ENCODE measurements at regions not wholly inside any gene's neighbourhood (a gene's known extent, or its start where the extent isn't known, plus 50 kb on each side); places are given as distances from the start of the nearest gene placed in this dataset.

- no peak for TF ChIP-seq YY1 (IDR thresholded peaks at IDR 0.05; ENCODE audit: low read depth)
- no peak for TF ChIP-seq MAX (IDR thresholded peaks at IDR 0.05)
- no peak for TF ChIP-seq ZBTB7A (IDR thresholded peaks at IDR 0.05; ENCODE audit: low read depth)
These were observed 1324.7 kb downstream of the GATA3 start for GRCh38 chr10:9379183-9379582.

- TF ChIP-seq NFIC (IDR thresholded peaks at IDR 0.05): no peak
- no peak for TF ChIP-seq CEBPB (IDR thresholded peaks at IDR 0.05)
- TF ChIP-seq EGR1 (IDR thresholded peaks at IDR 0.05): no peak
- TF ChIP-seq TCF12 (IDR thresholded peaks at IDR 0.05; ENCODE audit: low read depth): no peak
- no peak for TF ChIP-seq EP300 (IDR thresholded peaks at IDR 0.05; ENCODE audit: borderline replicate concordance)
- no peak for TF ChIP-seq FOXM1 (IDR thresholded peaks at IDR 0.05; ENCODE audit: borderline replicate concordance, low read depth)
- no peak for TF ChIP-seq TEAD4 (IDR thresholded peaks at IDR 0.05)
- TF ChIP-seq RAD21 (IDR thresholded peaks at IDR 0.05; ENCODE audit: low read depth): no peak
- TF ChIP-seq CREB1 (IDR thresholded peaks at IDR 0.05; ENCODE audit: low read depth): no peak
These were observed 1327.4 kb downstream of the GATA3 start for GRCh38 chr10:9381733-9382532.

- TF ChIP-seq ZBTB7A (IDR thresholded peaks at IDR 0.05; ENCODE audit: low read depth): no peak
- no peak for TF ChIP-seq TCF12 (IDR thresholded peaks at IDR 0.05; ENCODE audit: low read depth)
- no peak for TF ChIP-seq NFIC (IDR thresholded peaks at IDR 0.05)
- no peak for TF ChIP-seq REST (IDR thresholded peaks at IDR 0.05; ENCODE audit: low read depth)
- no peak for TF ChIP-seq RAD21 (IDR thresholded peaks at IDR 0.05; ENCODE audit: low read depth)
- no peak for TF ChIP-seq YY1 (IDR thresholded peaks at IDR 0.05; ENCODE audit: low read depth)
- no peak for TF ChIP-seq MAX (IDR thresholded peaks at IDR 0.05)
- TF ChIP-seq FOXM1 (IDR thresholded peaks at IDR 0.05; ENCODE audit: borderline replicate concordance, low read depth): no peak
These were observed 1328.0 kb downstream of the GATA3 start for GRCh38 chr10:9382533-9382866.

- no peak for TF ChIP-seq ZBTB7A (IDR thresholded peaks at IDR 0.05; ENCODE audit: low read depth)
- no peak for TF ChIP-seq CREB1 (IDR thresholded peaks at IDR 0.05; ENCODE audit: low read depth)
- no peak for TF ChIP-seq NFIC (IDR thresholded peaks at IDR 0.05)
- no peak for TF ChIP-seq EGR1 (IDR thresholded peaks at IDR 0.05)
- no peak for TF ChIP-seq TCF12 (IDR thresholded peaks at IDR 0.05; ENCODE audit: low read depth)
- no peak for TF ChIP-seq YY1 (IDR thresholded peaks at IDR 0.05; ENCODE audit: low read depth)
- no peak for TF ChIP-seq REST (IDR thresholded peaks at IDR 0.05; ENCODE audit: low read depth)
- TF ChIP-seq EP300 (IDR thresholded peaks at IDR 0.05; ENCODE audit: borderline replicate concordance): no peak
- TF ChIP-seq USF1 (IDR thresholded peaks at IDR 0.05): no peak
- TF ChIP-seq TEAD4 (IDR thresholded peaks at IDR 0.05): no peak
- TF ChIP-seq MAX (IDR thresholded peaks at IDR 0.05): no peak
- TF ChIP-seq RAD21 (IDR thresholded peaks at IDR 0.05; ENCODE audit: low read depth): no peak
- TF ChIP-seq TAF1 (IDR thresholded peaks at IDR 0.05; ENCODE audit: low read depth): no peak
- TF ChIP-seq CEBPB (IDR thresholded peaks at IDR 0.05): no peak
These were observed 1336.0 kb downstream of the GATA3 start for GRCh38 chr10:9390516-9390915.

GRCh38 chr10:9399275-9399983 lies 1344.9 kb downstream of the GATA3 start:
- TF ChIP-seq TEAD4 (IDR thresholded peaks at IDR 0.05): no peak
- TF ChIP-seq TCF12 (IDR thresholded peaks at IDR 0.05; ENCODE audit: low read depth): no peak
- TF ChIP-seq NFIC (IDR thresholded peaks at IDR 0.05): no peak
- TF ChIP-seq USF1 (IDR thresholded peaks at IDR 0.05): no peak
- no peak for TF ChIP-seq EGR1 (IDR thresholded peaks at IDR 0.05)
- TF ChIP-seq YY1 (IDR thresholded peaks at IDR 0.05; ENCODE audit: low read depth): no peak
- no peak for TF ChIP-seq ZBTB7A (IDR thresholded peaks at IDR 0.05; ENCODE audit: low read depth)
- no peak for TF ChIP-seq CREB1 (IDR thresholded peaks at IDR 0.05; ENCODE audit: low read depth)
- TF ChIP-seq RAD21 (IDR thresholded peaks at IDR 0.05; ENCODE audit: low read depth): no peak
- TF ChIP-seq MAX (IDR thresholded peaks at IDR 0.05): no peak
- TF ChIP-seq TAF1 (IDR thresholded peaks at IDR 0.05; ENCODE audit: low read depth): no peak
- no peak for TF ChIP-seq CEBPB (IDR thresholded peaks at IDR 0.05)
